Kidney glomerular epithelial cell (primary cell): ENCODE measurements at regions not wholly inside any gene's neighbourhood (a gene's known extent, or its start where the extent isn't known, plus 50 kb on each side); places are given as distances from the start of the nearest gene placed in this dataset.
"Not testable (repeated sequence)": the region's sequence is repeated elsewhere in the genome, so short reads cannot be mapped to it uniquely, and the experiment has no call there.

Source experiments
- DNase-seq: peaks from one replicate; lab custom pipeline; 2025; lab: John Stamatoyannopoulos, UW

DNA sequence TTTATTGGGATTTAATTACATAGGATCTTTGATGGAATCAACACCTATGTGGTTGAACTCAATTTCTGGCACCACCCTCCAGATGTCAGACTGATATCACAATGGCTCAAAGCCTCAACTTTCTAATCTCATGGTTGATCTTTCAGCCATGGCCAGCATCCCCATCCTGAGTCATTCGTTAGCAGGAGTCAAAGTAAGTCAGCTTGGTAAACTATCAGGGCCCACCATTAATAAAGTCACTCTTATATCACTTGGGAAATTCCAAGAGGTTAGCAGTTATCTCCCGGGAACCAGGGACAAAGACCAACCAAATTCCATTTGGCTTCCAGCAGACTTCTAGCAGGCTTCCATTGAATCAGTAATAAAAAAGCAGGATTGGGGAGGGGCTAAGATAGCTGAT is 50.7 kb upstream of the TNFSF4 start:
- no peak for DNase-seq

DNA sequence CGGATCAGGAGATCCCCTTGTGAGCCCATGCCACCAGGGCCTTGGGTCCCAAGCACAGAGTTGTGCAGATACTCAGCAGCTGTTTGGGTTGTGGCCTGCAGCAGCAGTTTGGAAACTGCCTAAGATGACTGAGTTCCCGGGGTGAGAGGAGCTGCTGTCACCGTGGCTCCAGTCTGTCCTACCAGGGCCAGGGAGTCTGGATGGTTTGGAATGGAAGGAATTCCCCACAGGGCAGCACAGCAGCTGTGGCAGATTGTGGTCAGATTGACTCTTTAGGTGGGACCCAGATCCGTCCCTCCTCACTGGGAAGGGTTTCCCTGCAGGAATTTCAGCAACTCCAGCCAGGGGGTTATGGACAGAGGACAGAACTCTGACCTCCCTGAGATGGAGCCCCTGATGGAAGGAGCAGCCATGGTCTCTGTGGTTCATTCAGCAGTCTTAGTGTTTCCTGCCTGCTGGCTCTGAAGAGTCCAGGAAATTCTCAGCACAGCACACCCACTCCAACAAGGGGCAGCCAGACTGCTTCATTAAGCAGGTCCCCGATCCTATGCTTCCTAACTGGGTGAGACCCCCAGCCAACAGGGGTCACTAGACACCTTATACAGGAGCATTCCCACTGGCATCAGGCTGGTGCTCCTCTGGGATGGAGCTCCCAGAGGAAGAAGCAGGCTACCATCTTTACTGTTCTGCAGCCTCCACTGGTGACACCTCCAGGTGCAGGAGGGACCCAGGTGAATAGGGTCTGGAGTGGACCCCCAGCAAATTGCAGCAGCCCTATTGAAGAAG is 51.5 kb upstream of the TNFSF4 start:
- no peak for DNase-seq

GRCh38 chr1:173260329-173260728 is 53.2 kb upstream of the TNFSF4 start:
- not testable (repeated sequence) for DNase-seq

- DNase-seq, result no peak
Observed at GRCh38 chr1:173266841-173267240, 59.7 kb upstream of the TNFSF4 start.

GRCh38 chr1:173267453-173267945 is 60.4 kb upstream of the TNFSF4 start:
- DNase-seq, result peak; percentile 46

GRCh38 chr1:173268261-173268660 is 61.1 kb upstream of the TNFSF4 start:
- no peak for DNase-seq

- no peak for DNase-seq
Observed at GRCh38 chr1:173268786-173269277, 61.7 kb upstream of the TNFSF4 start.

- peak; percentile 33 for DNase-seq
Observed at GRCh38 chr1:173269490-173270230, 62.5 kb upstream of the TNFSF4 start.

- no peak for DNase-seq
Observed at GRCh38 chr1:173270243-173270642, 63.1 kb upstream of the TNFSF4 start.

DNA sequence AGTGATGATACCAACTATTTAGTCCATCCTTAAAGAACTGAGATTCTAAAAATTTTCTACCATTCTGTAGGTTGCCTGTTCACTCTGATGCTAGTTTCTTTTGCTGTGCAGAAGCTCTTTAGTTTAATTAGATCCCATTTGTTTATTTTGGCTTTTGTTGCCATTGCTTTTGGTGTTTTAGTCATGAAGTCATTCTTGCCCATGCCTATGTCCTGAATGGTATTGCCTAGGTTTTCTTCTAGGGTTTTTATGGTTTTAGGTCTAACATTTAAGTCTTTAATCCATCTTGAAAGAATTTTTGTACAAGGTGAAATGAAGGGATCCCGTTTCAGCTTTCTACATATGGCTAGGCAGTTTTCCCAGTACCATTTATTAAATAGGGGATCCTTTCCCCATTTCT is 63.9 kb upstream of the TNFSF4 start:
- not testable (repeated sequence) for DNase-seq

DNA sequence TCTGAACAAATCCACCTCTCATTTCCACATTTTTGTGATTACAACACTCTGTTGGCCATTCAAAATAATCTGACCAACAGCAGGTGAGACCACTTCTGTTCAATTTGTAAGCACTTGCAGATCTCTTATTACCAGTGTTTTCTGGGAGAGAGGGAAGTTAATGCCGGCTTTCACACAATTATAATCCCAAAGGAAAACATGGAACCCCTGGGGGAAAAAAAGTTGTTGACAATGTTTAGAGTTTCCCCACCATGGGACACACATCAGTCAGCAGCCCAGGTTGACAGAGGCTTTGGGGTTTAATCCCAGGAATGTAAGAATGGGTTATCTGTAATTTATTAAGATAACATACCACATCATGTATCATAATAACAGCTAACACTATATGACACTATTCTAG is 68.4 kb upstream of the TNFSF4 start:
- DNase-seq, result no peak

- no peak for DNase-seq
Observed at GRCh38 chr1:173276922-173277800, 70.0 kb upstream of the TNFSF4 start.

DNA sequence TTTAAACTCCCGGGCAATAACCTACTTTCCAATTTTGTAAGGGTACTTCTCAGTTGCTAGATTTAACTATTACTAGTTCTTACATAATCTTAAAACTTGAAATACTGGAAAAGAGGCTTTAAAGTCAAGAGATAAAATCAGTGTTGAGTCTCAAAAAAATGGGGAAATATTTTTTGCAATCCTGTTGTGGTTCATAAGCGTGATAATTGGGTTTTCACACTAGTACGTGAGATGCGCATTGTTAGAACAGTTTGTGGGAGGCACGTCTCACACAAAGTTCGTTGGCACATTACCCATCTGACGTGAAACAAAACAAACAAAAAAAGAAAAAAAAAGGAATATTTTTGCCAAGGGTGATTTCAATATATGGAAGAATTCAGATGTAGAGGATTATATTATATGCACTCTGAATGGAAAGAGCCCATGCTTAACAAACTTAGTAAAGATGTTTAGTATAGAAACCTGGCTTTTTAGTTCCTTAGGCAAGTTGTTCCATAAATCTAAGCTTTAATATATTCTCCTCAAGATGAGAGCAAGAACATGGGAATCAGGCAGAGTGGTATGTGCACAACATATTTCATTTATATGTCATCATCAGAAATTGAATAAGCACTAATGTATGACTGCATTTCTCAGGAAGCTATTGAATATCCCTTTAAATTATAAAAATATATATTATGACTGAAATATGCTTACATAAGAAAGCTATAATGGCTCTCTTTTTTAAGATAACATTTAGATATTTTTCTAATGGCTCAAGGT is 73.9 kb upstream of the TNFSF4 start:
- no peak for DNase-seq

- no peak for DNase-seq
Observed at GRCh38 chr1:173285048-173285447, 77.9 kb upstream of the TNFSF4 start.

- DNase-seq, result no peak
Observed at GRCh38 chr1:173287785-173288184, 80.7 kb upstream of the TNFSF4 start.

DNA sequence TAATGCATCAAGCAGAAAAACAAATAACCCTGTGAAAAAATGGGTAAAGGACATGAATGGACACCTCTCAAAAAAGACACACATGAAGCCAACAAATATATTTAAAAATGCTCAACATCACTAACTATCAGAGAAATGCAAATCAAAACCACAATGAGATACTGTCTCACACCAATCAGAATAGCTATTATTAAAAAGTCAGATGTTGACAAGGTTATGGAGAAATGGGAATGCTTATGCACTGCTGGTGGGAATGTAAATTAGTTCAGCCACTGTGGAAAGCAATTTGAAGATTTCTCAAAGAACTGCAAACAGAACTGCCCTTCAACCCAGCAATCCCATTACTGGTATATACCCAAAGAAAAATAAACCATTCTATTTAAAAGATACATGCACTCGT is 86.6 kb upstream of the TNFSF4 start:
- no peak for DNase-seq

- no peak for DNase-seq
Observed at GRCh38 chr1:173294843-173295242, 87.7 kb upstream of the TNFSF4 start.

DNA sequence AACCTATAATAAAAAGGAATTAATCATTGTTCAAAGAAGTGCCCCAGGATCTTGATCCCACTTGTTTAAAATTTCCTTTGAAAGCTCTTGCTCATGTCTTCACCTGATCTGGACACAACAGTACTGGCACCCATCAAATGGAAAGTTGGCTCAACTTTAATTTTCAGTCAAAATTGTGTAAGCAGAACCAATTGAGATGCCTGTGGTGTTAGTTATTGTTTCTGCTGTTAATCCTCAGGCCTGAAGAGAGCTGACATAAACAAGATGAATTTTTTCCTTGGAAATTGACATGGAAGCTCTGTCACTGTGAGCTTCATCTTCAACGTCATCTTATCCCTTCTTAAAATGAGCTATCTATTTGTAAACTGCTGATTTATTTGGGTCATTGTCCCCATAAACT is 88.3 kb upstream of the TNFSF4 start:
- no peak for DNase-seq

DNA sequence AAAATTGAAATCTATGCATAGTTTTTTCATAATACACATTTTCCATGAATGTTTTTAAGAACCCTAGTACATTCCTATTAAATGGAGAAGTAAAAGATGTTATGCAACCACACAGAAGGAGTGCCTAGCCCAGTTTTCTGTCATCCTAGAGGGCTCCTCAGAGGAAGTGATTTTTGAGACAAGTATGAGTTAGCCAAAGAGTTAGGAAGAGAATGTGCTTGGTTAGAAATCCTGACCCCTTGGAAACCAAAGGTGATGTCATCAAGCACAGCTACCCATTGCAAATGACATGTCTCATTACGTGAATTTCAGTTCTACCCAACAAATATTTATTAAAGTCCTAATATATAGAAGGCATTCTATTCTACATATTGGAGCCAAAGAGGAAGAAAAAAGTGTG is 88.9 kb upstream of the TNFSF4 start:
- no peak for DNase-seq

DNA sequence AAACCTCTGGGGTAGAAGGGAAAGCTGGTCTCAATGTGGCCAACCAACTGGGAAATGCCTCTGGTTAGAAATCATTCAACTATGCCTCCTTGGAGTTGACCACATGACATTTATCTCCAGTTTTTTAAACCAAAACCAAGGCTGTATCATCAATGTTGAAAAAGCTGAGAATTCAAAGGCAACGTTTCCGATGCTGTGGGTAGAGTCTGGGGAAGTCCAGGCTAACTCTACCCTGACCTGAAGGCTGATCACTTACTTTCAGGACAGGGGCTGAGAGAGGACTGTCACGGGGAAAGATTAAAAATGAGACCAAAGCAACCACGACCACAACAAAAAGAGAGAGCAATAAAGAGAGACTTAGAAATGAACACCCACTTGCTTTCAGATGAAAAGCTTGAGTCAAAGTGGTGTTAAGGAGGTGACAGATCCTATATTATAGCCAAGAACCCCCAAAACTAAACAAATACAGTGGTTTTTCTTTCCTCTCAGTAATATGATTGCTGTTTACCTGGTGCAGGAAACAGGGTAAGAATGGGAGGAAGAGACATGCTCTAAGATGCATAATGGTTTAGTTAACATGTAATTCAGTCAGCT is 90.8 kb upstream of the TNFSF4 start:
- no peak for DNase-seq
